Activated effector memory CD4-positive, alpha-beta T cell treated with Interleukin-2 at 50 U/mL for 16 hours (primary cell): ENCODE measurements at regions not wholly inside any gene's neighbourhood (a gene's known extent, or its start where the extent isn't known, plus 50 kb on each side); places are given as distances from the start of the nearest gene placed in this dataset.
"Not testable (repeated sequence)": the region's sequence is repeated elsewhere in the genome, so short reads cannot be mapped to it uniquely, and the experiment has no call there.

Experiments used
- DNase-seq: peaks from one replicate; pipeline ENCODE4 v3.0.0-alpha.2; 2020

GRCh38 chr1:229141689-229142377 is 129.1 kb upstream of the RAB4A start:
- DNase-seq, result no peak

GRCh38 chr1:229142471-229142870 is 128.4 kb upstream of the RAB4A start:
- no peak for DNase-seq

GRCh38 chr1:229146647-229147046 is 124.3 kb upstream of the RAB4A start:
- DNase-seq, result no peak

GRCh38 chr1:229147072-229147471 is 123.8 kb upstream of the RAB4A start:
- DNase-seq, result no peak

- DNase-seq, result no peak
These were observed 122.8 kb upstream of the RAB4A start for GRCh38 chr1:229148041-229148671.

- no peak for DNase-seq
These were observed 122.2 kb upstream of the RAB4A start for GRCh38 chr1:229148743-229149142.

GRCh38 chr1:229149435-229149834 is 121.5 kb upstream of the RAB4A start:
- DNase-seq, result no peak

GRCh38 chr1:229150518-229150917 is 120.4 kb upstream of the RAB4A start:
- no peak for DNase-seq

- DNase-seq, result not testable (repeated sequence)
These were observed 119.5 kb upstream of the RAB4A start for GRCh38 chr1:229151412-229151811.

- no peak for DNase-seq
These were observed 118.6 kb upstream of the RAB4A start for GRCh38 chr1:229152311-229152710.

- no peak for DNase-seq
These were observed 116.9 kb upstream of the RAB4A start for GRCh38 chr1:229153955-229154548.

GRCh38 chr1:229154811-229155210 is 116.1 kb upstream of the RAB4A start:
- DNase-seq, result no peak

GRCh38 chr1:229155472-229155871 is 115.4 kb upstream of the RAB4A start:
- DNase-seq, result no peak

GRCh38 chr1:229156872-229157271 is 114.0 kb upstream of the RAB4A start:
- no peak for DNase-seq

- DNase-seq, result no peak
These were observed 113.4 kb upstream of the RAB4A start for GRCh38 chr1:229157480-229157879.

GRCh38 chr1:229158341-229158921 is 112.5 kb upstream of the RAB4A start:
- no peak for DNase-seq

- no peak for DNase-seq
These were observed 112.0 kb upstream of the RAB4A start for GRCh38 chr1:229158927-229159326.

- no peak for DNase-seq
These were observed 111.0 kb upstream of the RAB4A start for GRCh38 chr1:229159668-229160544.

GRCh38 chr1:229161740-229162139 is 109.2 kb upstream of the RAB4A start:
- DNase-seq, result no peak

GRCh38 chr1:229162825-229163515 is 107.9 kb upstream of the RAB4A start:
- DNase-seq, result no peak

GRCh38 chr1:229164348-229164747 is 106.6 kb upstream of the RAB4A start:
- DNase-seq, result no peak
